GM12892 (cell line): ENCODE measurements at regions not wholly inside any gene's neighbourhood (a gene's known extent, or its start where the extent isn't known, plus 50 kb on each side); places are given as distances from the start of the nearest gene placed in this dataset.

Experiments used
- POLR2A ChIP-seq: IDR thresholded peaks from 2 replicates; pipeline ENCODE4 v1.6.1; 2011; ENCODE audit warnings: low read depth, low read length, control low read depth
- TAF1 ChIP-seq: IDR thresholded peaks from 2 replicates; pipeline ENCODE4 v1.6.1; 2011; ENCODE audit warnings: low read depth, mild to moderate bottlenecking, control low read depth, low read length, borderline replicate concordance

- no peak for TF ChIP-seq POLR2A
- no peak for TF ChIP-seq TAF1
Observed at GRCh38 chr2:16155366-16155765, 215.0 kb downstream of the MYCN start.
